ENCODE measurements at regions not wholly inside any gene's neighbourhood (a gene's known extent, or its start where the extent isn't known, plus 50 kb on each side); places are given as distances from the start of the nearest gene placed in this dataset.

DNA sequence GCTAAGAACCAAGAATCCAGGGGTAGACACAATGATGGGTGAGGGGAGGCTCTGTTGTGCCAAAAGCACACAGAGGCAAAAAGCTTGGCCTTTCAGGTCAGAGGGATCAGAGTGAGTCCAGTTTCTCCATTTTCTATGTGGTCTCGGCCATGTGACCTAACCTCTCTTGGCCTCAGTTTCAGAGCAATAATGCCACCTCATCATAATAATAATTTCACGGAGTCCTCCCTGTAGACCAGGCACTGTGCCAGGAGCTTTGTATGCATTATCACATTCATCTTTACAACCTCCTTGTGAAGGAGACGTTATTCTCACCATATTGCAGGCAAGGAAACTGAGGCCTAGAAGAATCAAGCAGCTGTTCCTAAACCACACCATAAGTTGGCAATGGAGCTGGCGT is 120.2 kb downstream of the WT1 start:
- Histone ChIP-seq H3K36me3 (no peaks in the 10 kb centered on the region), H3K4me3 (no peak overlapping the region), H3K27me3 (no peaks in the 10 kb centered on the region), H3K27ac (no peak overlapping the region), H3K4me1 (no peaks in the 10 kb centered on the region), H3K9me3 (no peaks in the 10 kb centered on the region)
- intact Hi-C loops (cut with DNase I): loop anchor here in 1 of 3 donors (10.0 kb wide), 1 partner anchor 480 kb away; the partner anchor contains the start of gene CCDC73
- no peak for TF ChIP-seq CTCF (IDR thresholded peaks at IDR 0.05)
- FAIRE-seq (no peak), DNase-seq (no peak), ATAC-seq (no peak)
- WGBS, 2 donors: 74 to 77% methylated on average over 4 of the region's 4 CpGs

DNA sequence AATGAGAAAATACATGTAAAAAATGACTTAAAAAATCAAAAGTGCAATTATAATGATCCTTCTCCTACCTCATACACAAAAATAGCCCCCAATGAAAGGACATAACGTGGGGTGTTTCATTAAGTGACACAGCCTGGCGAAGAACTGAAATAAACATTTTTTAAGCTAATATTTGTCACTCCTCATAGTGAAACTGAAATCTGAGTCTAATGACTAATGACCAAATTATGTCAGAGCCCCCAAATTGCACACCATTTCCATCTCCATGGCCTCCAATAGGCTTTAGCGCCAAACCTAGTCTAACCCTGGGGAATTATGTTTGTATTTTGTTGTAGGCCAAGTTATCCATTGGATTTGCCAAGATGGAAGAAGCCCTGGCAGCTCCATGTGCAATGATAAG is 119.1 kb downstream of the WT1 start:
- WGBS, 2 donors: 65 to 78% methylated on average over 3 of the region's 3 CpGs
- intact Hi-C loops (cut with DNase I): loop anchor here in 1 of 3 donors (10.0 kb wide), 1 partner anchor 479 kb away; the partner anchor contains the start of gene CCDC73
- H3K27ac ChIP-seq: no peak overlapping the region
- no peaks in the 10 kb centered on the region for H3K36me3 ChIP-seq
- no peaks in the 10 kb centered on the region for H3K9me3 ChIP-seq
- ATAC-seq: no peak
- H3K4me3 ChIP-seq: no peak overlapping the region
- peaks cover 0 to 3% (median 0%) of the 10 kb centered on the region in 4 donors for H3K27me3 ChIP-seq
- TF ChIP-seq CTCF (IDR thresholded peaks at IDR 0.05): no peak
- DNase-seq: no peak
- H3K4me1 ChIP-seq: no peaks in the 10 kb centered on the region
- FAIRE-seq: no peak

- FAIRE-seq (no peak), DNase-seq (no peak), ATAC-seq (no peak)
- no peak overlapping the region for H3K27ac ChIP-seq
- H3K27me3 ChIP-seq: peaks cover 0 to 6% (median 0%) of the 10 kb centered on the region in 4 donors
- intact Hi-C loops (cut with DNase I): loop anchor here in 1 of 3 donors (10.0 kb wide), 1 partner anchor 478 kb away; the partner anchor contains the start of gene CCDC73
- WGBS, 2 donors: 77 to 83% methylated on average over 4 of the region's 4 CpGs
- no peak overlapping the region for H3K4me3 ChIP-seq
- H3K4me1 ChIP-seq: no peaks in the 10 kb centered on the region
- no peaks in the 10 kb centered on the region for H3K36me3 ChIP-seq
- TF ChIP-seq CTCF (IDR thresholded peaks at IDR 0.05): no peak
- no peaks in the 10 kb centered on the region for H3K9me3 ChIP-seq
These were observed 118.3 kb downstream of the WT1 start for GRCh38 chr11:32316858-32317642.

- ATAC-seq (no peak), DNase-seq (no peak), FAIRE-seq (no peak)
- WGBS, 2 donors: 61 to 76% methylated on average over 1 of the region's 1 CpG
- H3K27ac ChIP-seq: no peak overlapping the region
- H3K27me3 ChIP-seq: peaks cover 0 to 6% (median 0%) of the 10 kb centered on the region in 4 donors
- H3K4me1 ChIP-seq: no peaks in the 10 kb centered on the region
- intact Hi-C loops (cut with DNase I): loop anchor here in 1 of 3 donors (10.0 kb wide), 1 partner anchor 477 kb away; the partner anchor contains the start of gene CCDC73
- H3K9me3 ChIP-seq: no peaks in the 10 kb centered on the region
- no peaks in the 10 kb centered on the region for H3K36me3 ChIP-seq
- TF ChIP-seq CTCF (IDR thresholded peaks at IDR 0.05): no peak
- H3K4me3 ChIP-seq: no peak overlapping the region
These were observed 117.7 kb downstream of the WT1 start for GRCh38 chr11:32317643-32318042.
